SIG-M5 treated with dmso at 0.1 percent for 504 hours (cell line): ENCODE measurements at regions not wholly inside any gene's neighbourhood (a gene's known extent, or its start where the extent isn't known, plus 50 kb on each side); places are given as distances from the start of the nearest gene placed in this dataset.
A peak's percentile ranks its signal among the peaks of the same experiment; 100 is the strongest.
"Not testable (repeated sequence)": the region's sequence is repeated elsewhere in the genome, so short reads cannot be mapped to it uniquely, and the experiment has no call there.

Experiments used
- DNase-seq: peaks from one replicate; lab custom pipeline; 2025; ENCODE audit not compliant: unreplicated experiment; lab: John Stamatoyannopoulos, UW

DNA sequence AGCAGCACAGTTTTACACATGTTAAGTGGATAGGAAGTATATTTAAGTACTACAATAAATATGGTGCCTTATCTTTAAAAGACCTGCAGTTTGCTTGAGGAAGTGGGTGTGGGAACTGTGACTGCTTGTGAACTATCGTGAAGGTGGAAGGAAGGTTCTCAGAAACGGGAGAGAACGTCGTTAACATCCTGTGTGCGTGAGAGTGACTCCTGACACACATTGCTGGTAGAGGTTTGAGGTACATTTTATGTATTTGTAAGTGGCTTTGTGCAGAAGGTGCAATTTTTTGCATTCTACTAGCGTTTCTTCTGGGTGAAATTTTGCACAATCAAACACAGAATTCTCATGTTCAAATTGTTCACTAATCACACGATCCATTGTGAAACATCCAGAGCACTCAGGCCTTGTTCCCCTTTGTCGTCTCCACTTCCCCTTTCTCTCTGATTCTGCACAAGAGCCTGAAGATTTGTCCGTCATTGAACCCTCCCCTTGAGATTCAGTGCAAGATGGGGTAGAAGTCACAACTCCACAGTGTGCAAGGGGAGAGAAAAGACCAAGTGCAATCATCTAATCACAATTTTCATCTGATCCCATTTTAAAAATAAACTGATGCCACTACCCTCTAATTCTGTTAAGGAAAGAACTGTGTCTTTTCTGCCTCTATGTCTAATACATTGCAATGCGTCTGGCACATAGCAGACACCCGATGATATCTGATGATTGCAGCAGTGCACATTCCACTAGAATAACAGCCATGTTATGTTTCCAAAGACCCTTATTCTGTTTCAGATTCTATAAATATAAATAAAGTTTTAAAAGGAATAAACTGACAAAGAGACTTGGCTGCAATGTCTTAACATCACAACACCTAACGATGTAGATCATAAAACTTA is 279.9 kb downstream of the NEBL start:
- DNase-seq, result peak; percentile 40

DNA sequence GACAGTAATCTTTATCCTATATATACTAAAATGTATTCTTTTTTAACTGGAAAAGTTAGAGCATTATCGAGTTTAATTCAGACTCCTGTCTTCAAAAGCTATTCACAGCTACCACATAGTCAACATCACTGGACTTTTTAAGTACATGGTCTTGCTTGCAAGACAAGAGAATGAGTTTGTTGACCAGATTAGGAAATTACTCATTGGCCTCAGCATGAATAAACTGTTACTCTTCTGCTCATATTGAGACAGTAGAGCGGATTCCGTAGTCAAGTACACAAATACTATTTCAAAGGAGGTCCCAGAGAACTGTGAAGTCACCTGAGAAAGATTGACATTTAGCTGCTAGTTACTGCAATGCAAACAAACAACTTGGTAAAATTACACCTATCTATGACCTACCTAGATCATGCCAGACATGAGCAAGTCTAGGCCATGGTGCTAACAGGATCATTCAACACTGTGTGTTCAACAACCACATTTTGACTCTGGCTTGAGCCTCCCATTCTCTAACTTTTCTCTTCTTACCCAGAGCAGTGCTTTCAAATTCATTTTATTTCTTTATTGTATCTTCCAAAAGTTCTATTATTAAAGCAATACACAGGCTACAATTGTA is 280.9 kb downstream of the NEBL start:
- DNase-seq, result no peak

DNA sequence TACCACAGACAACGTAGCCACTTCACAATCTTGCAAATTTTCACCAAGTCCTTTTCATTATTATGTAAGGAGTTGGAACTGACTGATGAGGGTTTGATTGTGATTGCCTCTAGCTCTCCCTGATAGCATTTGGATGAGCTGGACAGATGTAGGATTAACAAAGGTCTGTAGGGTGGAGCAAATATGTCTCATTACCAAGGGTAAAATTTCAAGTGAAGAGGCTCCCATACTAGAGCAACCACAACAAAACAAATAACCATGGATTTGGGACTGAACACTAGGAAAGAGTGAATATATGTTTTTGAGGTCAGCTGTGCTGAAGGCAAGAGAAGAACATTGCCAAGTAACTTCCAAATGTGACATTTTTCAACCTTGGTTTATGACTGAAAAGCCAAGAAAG is 281.7 kb downstream of the NEBL start:
- no peak for DNase-seq

DNA sequence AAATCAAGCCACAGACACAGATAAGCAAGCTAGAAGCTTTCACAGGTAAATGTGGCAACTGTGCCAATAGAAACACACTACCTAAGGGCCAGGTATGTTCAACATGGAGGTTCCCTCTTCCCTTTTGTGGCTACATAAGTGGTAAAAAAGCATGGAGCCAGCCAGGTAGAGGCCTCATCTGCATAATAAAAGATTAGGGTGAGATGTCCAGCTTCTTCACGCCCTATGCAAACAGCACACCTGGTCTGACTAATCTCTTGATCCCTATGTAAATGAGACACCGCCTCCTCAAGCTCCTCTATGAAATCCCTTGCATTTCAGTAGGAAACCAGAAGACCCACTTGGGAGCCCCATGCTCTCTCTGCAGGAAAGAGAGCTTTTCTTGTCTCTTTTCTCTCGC is 282.2 kb downstream of the NEBL start:
- no peak for DNase-seq

DNA sequence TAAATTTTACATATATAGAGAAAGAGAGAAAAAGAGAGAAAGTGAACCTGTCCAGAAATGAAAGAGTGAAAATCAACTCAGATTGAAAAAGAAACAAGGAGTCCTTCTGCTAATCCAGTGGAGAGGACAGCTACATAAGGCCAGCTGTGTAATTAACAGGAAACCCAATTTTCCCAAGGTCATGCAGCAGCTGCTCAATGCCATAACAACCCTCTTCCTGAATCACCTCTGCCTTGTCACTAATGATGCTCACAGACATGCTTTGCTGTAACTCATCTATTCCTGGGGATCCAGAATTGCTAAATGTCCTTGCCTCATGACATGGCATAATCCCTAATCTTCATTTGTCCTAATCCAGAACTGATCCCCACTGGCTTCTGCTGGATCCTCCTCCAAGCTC is 288.6 kb downstream of the NEBL start:
- no peak for DNase-seq

DNA sequence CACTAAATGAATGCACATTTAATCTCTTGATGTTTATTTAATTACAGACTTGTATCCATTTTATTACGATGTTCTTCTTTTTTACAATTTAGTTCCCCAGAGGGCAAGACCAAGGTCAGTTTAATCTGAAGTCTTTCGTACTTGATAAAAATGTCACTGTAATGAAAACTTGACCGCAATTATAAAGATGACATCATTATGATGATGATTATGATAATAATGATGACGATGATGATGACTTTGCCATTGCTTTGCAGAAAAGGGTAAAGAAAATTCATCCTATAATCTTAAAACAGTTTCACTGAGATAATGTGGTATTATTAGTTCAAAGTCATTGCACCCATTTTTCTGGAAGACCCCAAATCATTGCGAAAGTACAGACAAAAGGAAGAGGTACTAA is 290.1 kb downstream of the NEBL start:
- DNase-seq, result no peak

DNA sequence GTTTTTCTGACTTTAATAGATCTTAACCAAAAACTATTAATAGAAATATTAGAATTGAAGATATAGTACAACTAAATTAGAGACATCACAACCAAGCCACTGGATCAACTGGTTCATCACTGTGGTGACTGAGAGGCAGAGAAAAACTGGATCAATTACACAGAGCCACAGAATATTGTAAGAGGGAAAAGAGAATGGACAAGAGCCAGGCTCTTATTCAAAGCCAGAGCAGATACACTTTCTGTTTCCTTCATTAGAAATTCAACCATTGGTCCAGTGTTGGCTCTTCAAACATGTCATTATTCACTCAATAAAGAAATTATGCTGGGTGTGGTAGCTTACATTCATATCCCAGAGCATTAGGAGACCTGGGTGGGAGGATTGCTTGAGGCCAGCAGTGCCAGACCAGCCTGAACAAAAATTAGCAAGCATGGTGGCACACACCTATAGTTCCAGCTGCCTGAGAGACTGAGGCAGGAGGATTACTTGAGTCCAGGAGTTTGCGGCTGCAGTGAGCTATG is 295.1 kb downstream of the NEBL start:
- no peak for DNase-seq

DNA sequence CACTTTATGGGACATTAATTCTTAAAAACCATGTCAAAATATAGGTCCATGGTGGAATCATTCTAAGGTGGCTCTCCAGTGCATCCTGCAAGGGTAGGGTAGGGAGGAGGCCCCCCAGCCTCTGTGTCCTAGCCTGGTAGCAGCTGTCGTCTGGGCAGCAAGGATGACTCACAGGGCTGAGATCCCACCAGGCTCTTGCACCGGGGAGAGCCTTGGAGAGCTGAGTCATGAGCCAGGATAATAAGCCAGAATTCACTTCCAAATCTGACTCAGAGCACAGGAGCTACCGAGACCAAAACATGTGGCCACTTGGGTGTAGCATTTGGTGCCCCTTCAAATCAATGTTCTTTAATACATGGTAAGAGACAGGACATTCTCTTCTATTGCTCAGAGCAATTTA is 298.5 kb downstream of the NEBL start:
- no peak for DNase-seq

DNA sequence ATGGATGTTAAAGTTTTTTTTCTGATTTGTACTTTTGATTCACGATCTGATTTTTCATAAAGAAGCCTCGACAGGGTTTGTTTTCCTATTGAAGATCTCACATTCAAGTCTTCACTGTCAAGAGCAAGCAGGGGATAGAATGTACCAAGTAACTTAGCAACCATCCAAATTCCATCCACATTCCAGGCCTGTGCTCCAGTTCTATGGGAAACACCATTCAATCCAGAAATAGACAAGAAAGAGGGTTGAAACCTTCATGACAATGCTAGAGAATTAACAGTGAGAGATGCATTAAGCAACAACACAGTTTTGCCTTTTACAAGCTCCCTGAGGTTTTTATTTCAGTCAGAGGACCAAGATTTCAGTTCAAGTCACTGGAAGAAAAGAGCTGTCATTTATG is 300.2 kb downstream of the NEBL start:
- no peak for DNase-seq

DNA sequence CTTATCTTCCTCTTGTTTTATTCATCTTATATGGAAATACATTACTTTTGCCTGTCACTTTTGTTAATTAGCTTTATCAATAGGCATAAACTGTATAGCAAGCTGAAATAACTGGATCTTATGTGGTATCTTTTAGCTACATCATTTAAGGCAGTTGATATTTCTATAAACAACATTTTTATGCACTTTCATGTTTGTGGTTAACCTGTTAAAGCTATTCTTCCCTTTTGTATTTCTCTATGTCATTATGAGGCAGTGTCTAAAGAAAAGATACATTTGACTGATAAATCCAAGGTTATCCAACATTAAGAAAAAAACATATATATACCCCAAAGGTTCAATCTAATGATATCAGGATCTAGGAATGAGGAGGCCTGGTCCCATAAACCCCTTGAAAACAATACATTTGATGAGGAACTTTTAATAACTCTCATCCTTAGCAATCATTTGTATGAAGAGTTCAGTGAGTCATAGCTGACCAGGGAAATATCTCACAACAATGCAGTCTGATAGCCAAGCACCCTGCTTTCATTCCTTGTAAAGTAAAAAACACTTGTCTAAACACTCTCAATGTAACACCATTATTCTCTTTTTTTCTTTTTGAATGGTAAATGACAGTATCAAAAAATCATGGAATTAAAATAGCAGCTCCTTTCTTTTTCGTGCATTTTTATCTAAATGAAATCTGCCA is 300.9 kb downstream of the NEBL start:
- no peak for DNase-seq

DNA sequence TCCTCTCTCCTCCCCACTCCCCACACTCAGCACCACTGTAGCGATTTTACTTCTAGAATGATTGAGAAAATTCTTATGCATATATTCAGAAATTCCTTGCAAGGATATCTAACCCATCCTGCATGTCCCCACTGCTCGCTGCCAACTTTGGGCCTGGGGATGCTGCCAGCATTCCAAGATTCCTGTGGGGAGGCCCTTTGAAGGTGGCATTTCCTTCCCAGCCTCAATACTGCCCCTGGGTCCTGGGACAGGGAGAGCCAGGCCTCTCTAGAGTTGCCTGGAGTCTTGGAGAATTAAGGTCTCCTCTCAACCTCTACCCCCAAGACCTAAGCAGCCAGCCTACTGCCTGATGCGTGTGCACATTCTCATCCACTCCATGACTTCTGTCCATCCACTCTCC is 303.5 kb downstream of the NEBL start:
- DNase-seq, result no peak

DNA sequence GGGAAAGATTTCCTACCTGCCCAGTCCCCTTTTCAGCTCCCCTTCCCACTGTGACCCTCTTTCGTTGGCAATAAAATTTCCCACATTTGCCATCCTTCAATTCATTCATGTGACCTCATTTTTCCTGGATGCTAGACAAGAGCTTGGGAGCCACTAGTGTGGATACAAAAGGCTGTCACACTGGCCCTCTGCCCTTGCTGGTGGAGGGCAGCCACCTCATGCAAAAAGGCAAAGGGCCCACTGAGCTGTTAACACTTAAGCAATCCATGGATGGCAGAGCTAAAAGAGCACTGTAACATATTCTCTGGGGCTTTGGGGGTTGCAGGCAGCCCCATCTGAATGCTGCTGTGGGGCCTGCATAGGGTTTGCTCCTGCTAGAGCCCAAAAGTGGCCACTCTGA is 315.1 kb downstream of the NEBL start:
- DNase-seq, result no peak

DNA sequence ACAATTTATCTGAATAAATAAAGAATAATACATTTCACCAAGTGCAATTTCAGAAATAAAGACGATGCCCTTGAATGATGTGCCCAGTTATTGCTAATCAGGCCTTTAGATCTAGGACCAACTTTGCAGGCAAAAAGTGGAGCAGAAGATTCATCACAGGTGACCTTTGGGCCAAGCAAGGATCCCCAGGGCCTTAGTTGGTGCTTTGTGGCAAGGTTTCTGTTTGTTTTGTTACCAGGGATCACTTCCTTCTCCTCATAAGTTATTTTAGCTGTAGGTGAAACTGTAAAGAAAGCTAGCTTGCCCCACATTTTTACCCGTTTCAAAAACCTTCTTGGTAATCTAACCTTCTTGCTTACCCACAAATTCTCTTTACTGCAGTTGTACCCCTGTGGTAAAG is 323.2 kb downstream of the NEBL start:
- no peak for DNase-seq

DNA sequence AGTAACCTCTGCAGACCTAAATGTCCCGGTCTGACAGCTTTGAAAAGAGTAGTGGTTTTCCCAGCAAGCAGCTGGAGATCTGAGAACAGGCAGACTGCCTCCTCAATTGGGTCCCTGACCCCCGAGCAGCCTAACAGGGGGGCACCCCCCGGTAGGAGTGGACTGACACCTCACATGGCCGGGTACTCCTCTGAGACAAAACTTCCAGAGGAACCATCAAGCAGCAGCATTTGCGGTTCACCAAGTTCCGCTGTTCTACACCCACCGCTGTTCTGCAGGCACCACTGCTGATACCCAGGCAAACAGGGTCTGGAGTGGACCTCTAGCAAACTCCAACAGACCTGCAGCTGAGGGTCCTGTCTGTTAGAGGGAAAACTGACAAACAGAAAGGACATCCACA is 341.1 kb downstream of the NEBL start:
- DNase-seq, result not testable (repeated sequence)

DNA sequence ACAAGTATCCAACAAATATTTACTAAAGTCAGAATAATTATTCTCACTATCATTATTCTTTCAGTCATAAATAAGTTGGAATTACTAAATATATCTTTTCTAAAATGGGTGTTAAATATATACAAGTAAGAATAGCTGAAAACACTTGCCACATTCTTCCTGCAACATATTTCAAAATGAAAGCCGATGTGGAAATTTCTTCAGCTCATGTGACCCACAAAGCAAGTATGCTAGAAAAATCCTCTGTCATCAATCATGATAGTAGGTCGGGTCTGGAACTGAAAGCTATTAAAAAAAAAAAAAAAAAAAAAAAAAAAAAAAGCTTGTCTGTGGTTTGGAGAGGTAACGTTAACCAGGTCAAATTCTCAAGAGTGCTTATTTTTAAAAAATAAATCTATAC is 344.7 kb downstream of the NEBL start:
- no peak for DNase-seq

DNA sequence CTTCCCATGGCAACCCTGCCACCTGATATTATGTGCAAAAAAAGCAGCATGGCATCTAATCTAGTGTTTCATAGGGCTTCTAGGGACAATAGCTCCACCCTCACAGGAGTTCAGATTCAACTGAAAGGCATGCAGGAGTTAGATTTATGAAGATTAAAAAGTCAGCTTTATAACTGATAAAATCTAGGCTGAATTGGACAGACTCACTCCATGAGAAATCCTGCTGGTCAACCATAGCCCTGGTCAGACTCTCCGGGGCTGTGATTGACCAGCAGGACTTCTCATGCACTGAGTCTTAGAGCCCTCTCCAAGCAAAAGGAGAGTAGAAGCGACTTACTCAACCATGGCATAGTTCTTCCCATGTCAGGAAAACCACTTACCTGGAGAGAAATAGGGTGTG is 345.4 kb downstream of the NEBL start:
- no peak for DNase-seq

DNA sequence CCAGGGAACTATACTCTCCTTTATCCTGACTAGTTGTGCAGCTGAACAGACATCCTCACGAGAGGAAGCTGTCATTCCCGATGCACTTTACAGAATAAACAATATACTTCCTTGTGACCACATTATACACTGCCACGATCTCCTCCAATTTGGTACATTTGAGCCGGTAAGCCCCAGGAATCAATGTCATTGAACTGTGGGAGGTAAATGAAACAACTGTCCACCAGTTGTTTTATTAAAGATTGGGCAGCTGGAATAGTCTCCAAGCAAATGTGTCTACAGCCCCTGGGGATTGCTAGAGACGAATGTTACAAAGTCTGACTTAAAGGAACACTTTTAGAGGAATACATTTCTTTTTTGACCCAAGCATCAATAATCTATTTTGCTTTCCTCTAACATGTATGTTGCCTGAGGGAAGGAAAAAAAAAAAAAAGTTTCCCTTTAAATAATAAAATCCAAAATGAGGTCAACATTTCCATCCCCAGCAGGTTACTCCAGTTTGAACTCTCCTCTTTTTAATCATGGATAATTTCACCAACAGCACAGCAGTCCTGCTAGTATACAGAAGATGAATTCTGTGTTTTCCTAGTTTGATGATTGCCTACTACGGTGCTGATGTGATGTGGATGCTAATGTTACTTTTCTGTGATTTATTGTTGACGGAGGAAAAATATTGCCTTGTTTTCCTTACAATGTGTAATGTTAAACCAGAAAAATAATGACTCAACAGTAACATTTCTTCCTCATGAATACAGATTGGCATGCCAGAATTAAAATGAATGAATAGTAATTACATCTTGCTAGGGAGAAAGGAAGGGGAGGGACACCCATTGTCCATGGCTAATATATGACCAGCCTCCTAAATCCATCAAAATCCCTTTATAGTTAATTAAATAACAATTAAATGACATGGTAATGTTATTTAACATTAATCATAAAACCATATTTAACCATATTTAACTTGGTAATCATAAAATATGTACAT is 360.9 kb downstream of the NEBL start:
- DNase-seq, result no peak

DNA sequence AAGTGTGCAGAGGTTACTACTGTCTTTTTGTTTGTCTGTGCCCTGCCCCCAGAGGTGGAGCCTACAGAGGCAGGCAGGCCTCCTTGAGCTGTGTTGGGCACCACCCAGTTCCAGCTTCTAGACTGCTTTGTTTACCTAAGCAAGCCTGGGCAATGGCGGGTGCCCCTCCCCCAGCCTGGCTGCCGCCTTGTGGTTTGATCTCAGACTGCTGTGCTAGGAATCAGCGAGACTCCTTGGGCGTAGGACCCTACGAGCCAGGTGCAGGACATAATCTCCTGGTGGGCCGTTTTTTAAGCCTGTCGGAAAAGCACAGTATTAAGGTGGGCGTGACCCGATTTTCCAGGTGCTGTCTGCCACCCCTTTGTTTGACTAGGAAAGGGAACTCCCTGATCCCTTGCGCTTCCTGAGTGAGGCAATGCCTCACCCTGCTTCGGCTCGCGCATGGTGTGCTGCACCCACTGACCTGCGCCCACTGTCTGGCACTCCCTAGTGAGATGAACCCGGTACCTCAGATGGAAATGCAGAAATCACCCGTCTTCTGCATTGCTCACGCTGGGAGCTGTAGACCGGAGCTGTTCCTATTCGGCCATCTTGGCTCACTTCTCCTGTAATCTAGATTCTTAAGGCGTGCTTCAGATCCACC is 365.7 kb downstream of the NEBL start:
- DNase-seq, result not testable (repeated sequence)

DNA sequence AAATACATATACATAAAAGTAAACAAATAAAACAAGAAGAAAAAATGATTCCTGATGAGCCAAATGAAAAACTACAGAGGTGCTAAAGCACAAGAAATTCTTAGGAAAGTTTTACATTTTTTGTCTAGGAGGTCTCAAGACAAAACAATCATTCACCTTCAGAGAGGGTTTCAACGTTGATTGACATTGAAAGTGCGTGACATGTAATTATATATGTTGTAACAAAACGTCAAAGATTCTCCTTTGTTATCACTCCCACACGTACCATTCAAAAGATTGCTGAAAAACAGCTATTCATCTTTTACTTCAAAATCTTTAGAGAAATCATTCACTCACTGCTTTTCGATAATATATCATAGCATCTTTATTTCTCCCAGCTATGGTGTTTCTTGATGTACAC is 375.9 kb downstream of the NEBL start:
- DNase-seq, result no peak

DNA sequence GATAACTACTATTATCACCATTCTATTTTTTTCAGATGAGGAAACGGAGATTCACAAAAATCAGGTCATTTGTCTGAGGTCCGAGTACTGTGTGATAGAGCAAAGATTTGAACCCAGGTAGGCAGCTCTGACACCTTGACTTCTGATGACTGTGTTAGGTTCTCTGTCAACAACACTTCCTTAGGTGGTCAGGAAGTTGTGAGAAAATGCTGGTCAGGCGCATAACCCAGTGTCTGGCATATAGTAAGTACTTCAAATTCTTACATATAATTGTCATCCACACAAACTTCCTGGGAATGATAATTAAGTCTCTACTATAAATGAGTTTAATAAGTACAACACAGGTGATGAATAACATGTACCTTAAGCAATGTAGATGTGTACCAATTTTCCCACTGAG is 381.5 kb downstream of the NEBL start:
- DNase-seq, result no peak
